WTC11 (cell line): ENCODE measurements at regions not wholly inside any gene's neighbourhood (a gene's known extent, or its start where the extent isn't known, plus 50 kb on each side); places are given as distances from the start of the nearest gene placed in this dataset.

Experiments used
- IRF1 ChIP-seq: sonication (generic); formaldehyde crosslinking; IDR thresholded peaks from 2 replicates; pipeline ENCODE4 v1.8.0; 2023; ENCODE audit warnings: missing genetic modification reagents
- MAX ChIP-seq: sonication (generic); formaldehyde crosslinking; IDR thresholded peaks from 2 replicates; pipeline ENCODE4 v1.8.0; 2022; ENCODE audit warnings: mild to moderate bottlenecking, missing genetic modification reagents
- NR1H2 ChIP-seq: sonication (generic); formaldehyde crosslinking; IDR thresholded peaks from 2 replicates; pipeline ENCODE4 v1.9.0; 2021; ENCODE audit warnings: mild to moderate bottlenecking, moderate library complexity, missing genetic modification reagents

GRCh38 chr2:120445449-120446143 is 99.7 kb downstream of the INHBB start:
- TF ChIP-seq MAX (CRISPR knock-in tag), result no peak
- no peak for TF ChIP-seq NR1H2 (CRISPR knock-in tag)
- TF ChIP-seq IRF1, result no peak
